Vagina (tissue), 2 donors: ENCODE measurements at regions not wholly inside any gene's neighbourhood (a gene's known extent, or its start where the extent isn't known, plus 50 kb on each side); places are given as distances from the start of the nearest gene placed in this dataset.

Experiments used
- CTCF ChIP-seq, 3 experiments: fragments of 450-650 bp in 2 of 3; fragments of 200-600 bp in 1 of 3; sonication (generic) in 1 of 3; IDR thresholded peaks; one replicate each; pipeline ENCODE4 v1.5.1; 2017 to 2019; ENCODE audit warnings: antibody characterized with exemption in 3 of 3, mild to moderate bottlenecking in 2 of 3, moderate library complexity in 2 of 3
- POLR2A ChIP-seq, 2 donors: fragments of 450-650 bp; IDR thresholded peaks; one replicate each; pipeline ENCODE4 v1.6.1; 2017; ENCODE audit warnings: antibody characterized with exemption in 2 of 2, mild to moderate bottlenecking in 2 of 2, moderate library complexity in 2 of 2
- POLR2AphosphoS5 ChIP-seq, 2 donors: sonication (generic); formaldehyde crosslinking; IDR thresholded peaks; one replicate each; pipeline ENCODE4 v1.9.0; 2017; ENCODE audit warnings: antibody characterized with exemption in 2 of 2, mild to moderate bottlenecking in 2 of 2, low read depth in 1 of 2; ENCODE audit not compliant: insufficient read depth in 1 of 2

GRCh38 chr1:189986516-189986915 is 491.1 kb downstream of the BRINP3 start:
- TF ChIP-seq CTCF (IDR thresholded peaks at IDR 0.05) = no peak
- TF ChIP-seq POLR2AphosphoS5 (IDR thresholded peaks at IDR 0.05; ENCODE audit: insufficient read depth in 1 of 2, low read depth in 1 of 2) = no peak
- TF ChIP-seq POLR2A (IDR thresholded peaks at IDR 0.05) = no peak
